ENCODE measurements at regions not wholly inside any gene's neighbourhood (a gene's known extent, or its start where the extent isn't known, plus 50 kb on each side); places are given as distances from the start of the nearest gene placed in this dataset.

DNA sequence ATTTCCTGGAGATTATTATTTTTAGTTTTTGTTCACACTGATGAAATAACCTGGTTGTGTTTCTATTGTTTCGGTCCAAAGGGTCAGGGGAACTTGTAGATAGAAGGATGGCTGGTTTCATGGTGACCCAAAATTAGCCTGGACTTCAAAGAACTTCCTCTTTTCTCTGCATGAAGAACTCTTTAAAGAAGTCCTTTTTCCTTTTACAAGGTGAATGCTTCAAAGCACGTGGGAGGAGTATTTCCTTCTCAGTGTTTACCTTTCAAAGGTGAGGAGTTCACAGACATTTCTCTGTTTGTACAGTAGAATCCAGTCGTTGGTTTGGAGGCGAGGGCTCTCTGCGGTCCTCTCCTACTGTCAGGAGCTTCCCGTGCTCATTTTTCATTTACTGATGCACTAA is 561.7 kb downstream of the GATA3 start:
- TF ChIP-seq, protein P1, sequence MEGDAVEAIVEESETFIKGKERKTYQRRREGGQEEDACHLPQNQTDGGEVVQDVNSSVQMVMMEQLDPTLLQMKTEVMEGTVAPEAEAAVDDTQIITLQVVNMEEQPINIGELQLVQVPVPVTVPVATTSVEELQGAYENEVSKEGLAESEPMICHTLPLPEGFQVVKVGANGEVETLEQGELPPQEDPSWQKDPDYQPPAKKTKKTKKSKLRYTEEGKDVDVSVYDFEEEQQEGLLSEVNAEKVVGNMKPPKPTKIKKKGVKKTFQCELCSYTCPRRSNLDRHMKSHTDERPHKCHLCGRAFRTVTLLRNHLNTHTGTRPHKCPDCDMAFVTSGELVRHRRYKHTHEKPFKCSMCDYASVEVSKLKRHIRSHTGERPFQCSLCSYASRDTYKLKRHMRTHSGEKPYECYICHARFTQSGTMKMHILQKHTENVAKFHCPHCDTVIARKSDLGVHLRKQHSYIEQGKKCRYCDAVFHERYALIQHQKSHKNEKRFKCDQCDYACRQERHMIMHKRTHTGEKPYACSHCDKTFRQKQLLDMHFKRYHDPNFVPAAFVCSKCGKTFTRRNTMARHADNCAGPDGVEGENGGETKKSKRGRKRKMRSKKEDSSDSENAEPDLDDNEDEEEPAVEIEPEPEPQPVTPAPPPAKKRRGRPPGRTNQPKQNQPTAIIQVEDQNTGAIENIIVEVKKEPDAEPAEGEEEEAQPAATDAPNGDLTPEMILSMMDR (IDR thresholded peaks at IDR 0.05): no peak
- no peak for TF ChIP-seq POLR2A (IDR thresholded peaks at IDR 0.05)
